ENCODE measurements at regions not wholly inside any gene's neighbourhood (a gene's known extent, or its start where the extent isn't known, plus 50 kb on each side); places are given as distances from the start of the nearest gene placed in this dataset.

GRCh38 chr2:49831698-49832367 lies 677.5 kb upstream of the FSHR start:
- Histone ChIP-seq H3K9me3 (ENCODE audit: control insufficient read depth in 2 of 2, low read length in 2 of 2) (peaks cover 0 to 4% of the 10 kb centered on the region in 2 experiments), H3K36me3 (ENCODE audit: control insufficient read depth, insufficient read depth, low read length) (no peaks in the 10 kb centered on the region), H3K4me3 (ENCODE audit: low read depth, low read length) (no peak overlapping the region), H3K4me1 (ENCODE audit: control insufficient read depth, insufficient read depth, low read length, poor library complexity, severe bottlenecking) (no peaks in the 10 kb centered on the region), H3K27ac (ENCODE audit: insufficient read depth, low read length, poor library complexity, severe bottlenecking) (no peak overlapping the region), H3K27me3 (ENCODE audit: control insufficient read depth, insufficient read depth, low read length) (no peaks in the 10 kb centered on the region)
- Mint-ChIP-seq H3K27me3 (peaks cover 5% of the 10 kb centered on the region), H3K36me3 (no peaks in the 10 kb centered on the region), H3K27ac (no peak overlapping the region), H3K4me3 (no peak overlapping the region), H3K4me1 (no peaks in the 10 kb centered on the region), H3K9me3 (peaks cover 3 to 19% (median 13%) of the 10 kb centered on the region in 7 donors)
- no peak for DNase-seq
- ATAC-seq (ENCODE audit: low read depth in 2 of 2), result no peak

GRCh38 chr2:49830846-49831245 lies 676.5 kb upstream of the FSHR start:
- Histone ChIP-seq H3K4me1 (ENCODE audit: control insufficient read depth, insufficient read depth, low read length, poor library complexity, severe bottlenecking) (no peaks in the 10 kb centered on the region), H3K36me3 (ENCODE audit: control insufficient read depth, insufficient read depth, low read length) (no peaks in the 10 kb centered on the region), H3K9me3 (ENCODE audit: control insufficient read depth in 2 of 2, low read length in 2 of 2) (peaks cover 0 to 4% of the 10 kb centered on the region in 2 experiments), H3K27me3 (ENCODE audit: control insufficient read depth, insufficient read depth, low read length) (no peaks in the 10 kb centered on the region), H3K27ac (ENCODE audit: insufficient read depth, low read length, poor library complexity, severe bottlenecking) (no peak overlapping the region), H3K4me3 (ENCODE audit: low read depth, low read length) (no peak overlapping the region)
- no peak for ATAC-seq (ENCODE audit: low read depth in 2 of 2)
- no peak overlapping the region for H3K27ac Mint-ChIP-seq
- peaks cover 5% of the 10 kb centered on the region for H3K27me3 Mint-ChIP-seq
- H3K9me3 Mint-ChIP-seq, result peaks cover 3 to 19% (median 15%) of the 10 kb centered on the region in 7 donors
- no peak for DNase-seq
- no peaks in the 10 kb centered on the region for H3K4me1 Mint-ChIP-seq
- no peaks in the 10 kb centered on the region for H3K36me3 Mint-ChIP-seq
- H3K4me3 Mint-ChIP-seq, result no peak overlapping the region

DNA sequence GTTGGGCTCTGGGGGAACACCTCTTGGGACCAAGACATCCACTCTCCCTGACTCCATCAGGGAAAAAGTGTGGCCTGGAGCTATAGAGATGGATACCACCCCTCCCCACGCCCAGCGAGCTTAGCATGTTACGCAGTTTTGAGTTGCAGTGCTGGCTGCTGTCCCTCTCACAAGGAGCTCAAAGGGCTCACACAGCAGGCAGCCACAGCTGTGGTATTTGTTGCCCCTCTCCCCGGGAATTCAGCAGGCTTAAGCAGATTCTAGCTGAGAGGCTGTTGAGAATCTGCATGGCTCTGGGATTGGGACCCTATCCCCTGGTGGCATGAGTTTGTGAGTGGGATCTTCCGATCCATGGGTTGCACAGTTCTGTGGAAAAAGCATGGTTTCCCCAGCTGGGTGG lies 673.1 kb upstream of the FSHR start:
- Mint-ChIP-seq H3K9me3 (peaks cover 6 to 47% (median 13%) of the 10 kb centered on the region in 7 donors), H3K36me3 (no peaks in the 10 kb centered on the region), H3K27me3 (no peaks in the 10 kb centered on the region), H3K4me3 (no peak overlapping the region), H3K4me1 (no peaks in the 10 kb centered on the region), H3K27ac (no peak overlapping the region)
- Histone ChIP-seq H3K27me3 (ENCODE audit: control insufficient read depth, insufficient read depth, low read length) (no peaks in the 10 kb centered on the region), H3K9me3 (ENCODE audit: control insufficient read depth in 2 of 2, low read length in 2 of 2) (peaks cover 0 to 4% of the 10 kb centered on the region in 2 experiments), H3K27ac (ENCODE audit: insufficient read depth, low read length, poor library complexity, severe bottlenecking) (no peak overlapping the region), H3K4me1 (ENCODE audit: control insufficient read depth, insufficient read depth, low read length, poor library complexity, severe bottlenecking) (no peaks in the 10 kb centered on the region), H3K36me3 (ENCODE audit: control insufficient read depth, insufficient read depth, low read length) (no peaks in the 10 kb centered on the region), H3K4me3 (ENCODE audit: low read depth, low read length) (no peak overlapping the region)
- ATAC-seq (ENCODE audit: low read depth in 2 of 2) (no peak), DNase-seq (no peak)

- H3K27me3 ChIP-seq (ENCODE audit: control insufficient read depth, insufficient read depth, low read length), result no peaks in the 10 kb centered on the region
- Mint-ChIP-seq H3K36me3 (no peaks in the 10 kb centered on the region), H3K9me3 (peaks cover 0 to 22% (median 2%) of the 10 kb centered on the region in 7 donors), H3K4me1 (no peaks in the 10 kb centered on the region), H3K27ac (no peak overlapping the region), H3K4me3 (no peak overlapping the region), H3K27me3 (no peaks in the 10 kb centered on the region)
- no peak overlapping the region for H3K4me3 ChIP-seq (ENCODE audit: low read depth, low read length)
- peaks cover under 1 to 2% of the 10 kb centered on the region in 2 experiments for H3K9me3 ChIP-seq (ENCODE audit: control insufficient read depth in 2 of 2, low read length in 2 of 2)
- DNase-seq (no peak), ATAC-seq (ENCODE audit: low read depth in 2 of 2) (no peak)
- H3K36me3 ChIP-seq (ENCODE audit: control insufficient read depth, insufficient read depth, low read length), result no peaks in the 10 kb centered on the region
- no peaks in the 10 kb centered on the region for H3K4me1 ChIP-seq (ENCODE audit: control insufficient read depth, insufficient read depth, low read length, poor library complexity, severe bottlenecking)
- H3K27ac ChIP-seq (ENCODE audit: insufficient read depth, low read length, poor library complexity, severe bottlenecking), result no peak overlapping the region
These were observed 658.9 kb upstream of the FSHR start for GRCh38 chr2:49813208-49813607.

- H3K27me3 ChIP-seq (ENCODE audit: control insufficient read depth, insufficient read depth, low read length), result no peaks in the 10 kb centered on the region
- H3K4me1 Mint-ChIP-seq, result no peaks in the 10 kb centered on the region
- no peak overlapping the region for H3K27ac Mint-ChIP-seq
- H3K4me3 ChIP-seq (ENCODE audit: low read depth, low read length), result no peak overlapping the region
- no peaks in the 10 kb centered on the region for H3K36me3 Mint-ChIP-seq
- DNase-seq (no peak), ATAC-seq (ENCODE audit: low read depth in 2 of 2) (no peak)
- H3K9me3 ChIP-seq (ENCODE audit: control insufficient read depth in 2 of 2, low read length in 2 of 2), result peaks cover 0 to 2% of the 10 kb centered on the region in 2 experiments
- peaks cover 0 to 22% (median 2%) of the 10 kb centered on the region in 7 donors for H3K9me3 Mint-ChIP-seq
- no peaks in the 10 kb centered on the region for H3K27me3 Mint-ChIP-seq
- no peaks in the 10 kb centered on the region for H3K36me3 ChIP-seq (ENCODE audit: control insufficient read depth, insufficient read depth, low read length)
- no peaks in the 10 kb centered on the region for H3K4me1 ChIP-seq (ENCODE audit: control insufficient read depth, insufficient read depth, low read length, poor library complexity, severe bottlenecking)
- H3K4me3 Mint-ChIP-seq, result no peak overlapping the region
- no peak overlapping the region for H3K27ac ChIP-seq (ENCODE audit: insufficient read depth, low read length, poor library complexity, severe bottlenecking)
These were observed 658.4 kb upstream of the FSHR start for GRCh38 chr2:49812730-49813129.

DNA sequence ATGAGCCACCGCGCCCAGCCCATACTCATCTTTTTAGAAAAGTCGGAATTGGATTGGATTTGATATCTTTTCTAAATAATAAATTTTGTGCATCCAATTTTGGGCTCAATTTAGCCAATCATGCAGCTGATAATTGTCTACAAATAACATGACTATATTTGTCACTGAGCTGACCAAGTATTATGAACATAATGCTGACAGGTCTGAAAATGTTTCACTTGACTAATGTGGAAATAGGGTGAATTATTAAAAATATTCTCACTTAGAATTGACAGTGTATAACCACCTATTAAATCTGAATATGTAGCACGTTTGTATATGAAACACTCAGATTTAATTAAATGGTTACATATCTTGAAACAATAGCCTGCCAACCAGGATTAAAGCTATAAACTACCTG lies 657.2 kb upstream of the FSHR start:
- Histone ChIP-seq H3K4me1 (ENCODE audit: control insufficient read depth, insufficient read depth, low read length, poor library complexity, severe bottlenecking) (no peaks in the 10 kb centered on the region), H3K36me3 (ENCODE audit: control insufficient read depth, insufficient read depth, low read length) (no peaks in the 10 kb centered on the region), H3K4me3 (ENCODE audit: low read depth, low read length) (no peak overlapping the region), H3K27ac (ENCODE audit: insufficient read depth, low read length, poor library complexity, severe bottlenecking) (no peak overlapping the region), H3K9me3 (ENCODE audit: control insufficient read depth in 2 of 2, low read length in 2 of 2) (no peaks in the 10 kb centered on the region), H3K27me3 (ENCODE audit: control insufficient read depth, insufficient read depth, low read length) (no peaks in the 10 kb centered on the region)
- no peak overlapping the region for H3K4me3 Mint-ChIP-seq
- DNase-seq (no peak), ATAC-seq (ENCODE audit: low read depth in 2 of 2) (no peak)
- H3K27ac Mint-ChIP-seq, result no peak overlapping the region
- H3K4me1 Mint-ChIP-seq, result no peaks in the 10 kb centered on the region
- H3K36me3 Mint-ChIP-seq, result no peaks in the 10 kb centered on the region
- no peaks in the 10 kb centered on the region for H3K27me3 Mint-ChIP-seq
- H3K9me3 Mint-ChIP-seq, result peaks cover 0 to 18% (median 2%) of the 10 kb centered on the region in 7 donors

DNA sequence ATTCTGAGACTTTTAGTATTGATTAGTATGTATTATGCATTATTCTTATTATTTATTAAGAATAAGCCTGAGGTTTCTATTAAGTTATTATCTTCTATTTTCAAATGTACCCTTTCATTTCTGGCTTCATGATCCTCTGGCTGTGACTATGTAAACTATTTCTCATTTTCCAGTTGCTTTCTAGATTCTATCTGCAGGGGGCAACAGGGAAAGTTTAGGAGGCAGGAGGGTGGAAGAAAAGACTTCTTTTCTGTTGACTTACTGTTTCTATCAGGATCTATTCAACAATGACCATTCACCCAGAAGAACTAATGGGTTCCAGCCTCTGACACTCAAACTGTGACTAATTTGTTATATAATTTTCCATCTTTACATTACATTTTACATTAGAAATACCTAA lies 653.4 kb upstream of the FSHR start:
- no peaks in the 10 kb centered on the region for H3K27me3 Mint-ChIP-seq
- H3K9me3 ChIP-seq (ENCODE audit: control insufficient read depth in 2 of 2, low read length in 2 of 2), result no peaks in the 10 kb centered on the region
- ATAC-seq (ENCODE audit: low read depth in 2 of 2) (no peak), DNase-seq (no peak)
- H3K4me3 Mint-ChIP-seq, result no peak overlapping the region
- H3K27me3 ChIP-seq (ENCODE audit: control insufficient read depth, insufficient read depth, low read length), result no peaks in the 10 kb centered on the region
- H3K4me3 ChIP-seq (ENCODE audit: low read depth, low read length), result no peak overlapping the region
- H3K27ac ChIP-seq (ENCODE audit: insufficient read depth, low read length, poor library complexity, severe bottlenecking), result no peak overlapping the region
- H3K36me3 Mint-ChIP-seq, result no peaks in the 10 kb centered on the region
- H3K9me3 Mint-ChIP-seq, result peaks cover 0 to 16% (median 4%) of the 10 kb centered on the region in 7 donors
- H3K4me1 ChIP-seq (ENCODE audit: control insufficient read depth, insufficient read depth, low read length, poor library complexity, severe bottlenecking), result no peaks in the 10 kb centered on the region
- H3K27ac Mint-ChIP-seq, result no peak overlapping the region
- H3K36me3 ChIP-seq (ENCODE audit: control insufficient read depth, insufficient read depth, low read length), result no peaks in the 10 kb centered on the region
- no peaks in the 10 kb centered on the region for H3K4me1 Mint-ChIP-seq

- ATAC-seq (ENCODE audit: low read depth in 2 of 2) (no peak), DNase-seq (no peak)
- H3K27me3 ChIP-seq (ENCODE audit: control insufficient read depth, insufficient read depth, low read length), result no peaks in the 10 kb centered on the region
- H3K27ac ChIP-seq (ENCODE audit: insufficient read depth, low read length, poor library complexity, severe bottlenecking), result no peak overlapping the region
- no peaks in the 10 kb centered on the region for H3K27me3 Mint-ChIP-seq
- H3K4me1 ChIP-seq (ENCODE audit: control insufficient read depth, insufficient read depth, low read length, poor library complexity, severe bottlenecking), result no peaks in the 10 kb centered on the region
- no peaks in the 10 kb centered on the region for H3K36me3 ChIP-seq (ENCODE audit: control insufficient read depth, insufficient read depth, low read length)
- H3K27ac Mint-ChIP-seq, result no peak overlapping the region
- H3K9me3 ChIP-seq (ENCODE audit: control insufficient read depth in 2 of 2, low read length in 2 of 2), result no peaks in the 10 kb centered on the region
- no peak overlapping the region for H3K4me3 Mint-ChIP-seq
- no peaks in the 10 kb centered on the region for H3K4me1 Mint-ChIP-seq
- peaks cover under 1 to 28% (median 3%) of the 10 kb centered on the region in 7 donors for H3K9me3 Mint-ChIP-seq
- no peaks in the 10 kb centered on the region for H3K36me3 Mint-ChIP-seq
- H3K4me3 ChIP-seq (ENCODE audit: low read depth, low read length), result no peak overlapping the region
These were observed 649.8 kb upstream of the FSHR start for GRCh38 chr2:49804111-49804510.
